ENCODE measurements at regions not wholly inside any gene's neighbourhood (a gene's known extent, or its start where the extent isn't known, plus 50 kb on each side); places are given as distances from the start of the nearest gene placed in this dataset.

DNA sequence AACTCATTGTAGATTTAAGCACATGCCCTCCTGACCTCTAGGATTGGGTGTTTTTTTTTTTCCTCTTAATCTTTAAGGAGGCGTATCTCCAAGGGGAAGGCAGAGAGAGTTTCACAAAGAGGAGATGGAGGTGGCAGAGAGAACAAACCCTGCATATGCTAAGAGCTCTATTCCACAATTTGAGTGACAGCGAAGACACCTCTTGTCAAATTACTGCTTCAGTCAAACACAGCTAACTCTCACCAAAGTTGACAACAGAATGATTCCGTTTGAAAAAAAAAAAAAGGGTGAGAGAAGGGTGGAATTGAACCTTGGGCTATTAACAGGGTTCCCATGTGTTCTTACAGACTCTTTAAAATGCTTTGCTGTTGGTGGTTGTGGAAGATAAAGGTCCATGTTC lies 112.6 kb downstream of the NXPE2 start:
- TF ChIP-seq, protein P1, sequence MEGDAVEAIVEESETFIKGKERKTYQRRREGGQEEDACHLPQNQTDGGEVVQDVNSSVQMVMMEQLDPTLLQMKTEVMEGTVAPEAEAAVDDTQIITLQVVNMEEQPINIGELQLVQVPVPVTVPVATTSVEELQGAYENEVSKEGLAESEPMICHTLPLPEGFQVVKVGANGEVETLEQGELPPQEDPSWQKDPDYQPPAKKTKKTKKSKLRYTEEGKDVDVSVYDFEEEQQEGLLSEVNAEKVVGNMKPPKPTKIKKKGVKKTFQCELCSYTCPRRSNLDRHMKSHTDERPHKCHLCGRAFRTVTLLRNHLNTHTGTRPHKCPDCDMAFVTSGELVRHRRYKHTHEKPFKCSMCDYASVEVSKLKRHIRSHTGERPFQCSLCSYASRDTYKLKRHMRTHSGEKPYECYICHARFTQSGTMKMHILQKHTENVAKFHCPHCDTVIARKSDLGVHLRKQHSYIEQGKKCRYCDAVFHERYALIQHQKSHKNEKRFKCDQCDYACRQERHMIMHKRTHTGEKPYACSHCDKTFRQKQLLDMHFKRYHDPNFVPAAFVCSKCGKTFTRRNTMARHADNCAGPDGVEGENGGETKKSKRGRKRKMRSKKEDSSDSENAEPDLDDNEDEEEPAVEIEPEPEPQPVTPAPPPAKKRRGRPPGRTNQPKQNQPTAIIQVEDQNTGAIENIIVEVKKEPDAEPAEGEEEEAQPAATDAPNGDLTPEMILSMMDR (IDR thresholded peaks at IDR 0.05): no peak
- TF ChIP-seq POLR2A (IDR thresholded peaks at IDR 0.05): no peak

All from adrenal gland (tissue), 5 donors.